Loucy (cell line): ENCODE measurements at regions not wholly inside any gene's neighbourhood (a gene's known extent, or its start where the extent isn't known, plus 50 kb on each side); places are given as distances from the start of the nearest gene placed in this dataset.

ENCODE experiments used
- H2AFZ ChIP-seq: fragments of 200-600 bp; sonication (generic); 2 replicates; pipeline ENCODE4 v1.6.0; 2016; ENCODE audit warnings: antibody characterized with exemption, mild to moderate bottlenecking, low read length, moderate library complexity
- H3F3A ChIP-seq: fragments of 200-600 bp; 2 replicates; pipeline ENCODE4 v1.6.0; 2016; ENCODE audit warnings: antibody characterized with exemption, low read depth, mild to moderate bottlenecking
- H3K27me3 ChIP-seq: fragments of 200-600 bp; sonication (generic); 2 replicates; pipeline ENCODE4 v1.6.1; 2014; ENCODE audit warnings: low read length, mild to moderate bottlenecking; ENCODE audit not compliant: insufficient read depth, poor library complexity, severe bottlenecking
- H3K36me3 ChIP-seq: fragments of 200-600 bp; sonication (generic); 2 replicates; pipeline ENCODE4 v1.6.1; 2016; ENCODE audit warnings: low read length; ENCODE audit not compliant: insufficient read depth
- H3K4me1 ChIP-seq: fragments of 200-600 bp; sonication (generic); 2 replicates; pipeline ENCODE4 v1.5.1; 2014; ENCODE audit warnings: low read length, mild to moderate bottlenecking; ENCODE audit not compliant: insufficient read depth, poor library complexity, severe bottlenecking
- H3K4me2 ChIP-seq: fragments of 200-600 bp; sonication (generic); 2 replicates; pipeline ENCODE4 v1.6.0; 2014; ENCODE audit warnings: antibody characterized with exemption, low read length, low read depth, mild to moderate bottlenecking; ENCODE audit not compliant: poor library complexity, severe bottlenecking
- H3K4me3 ChIP-seq: fragments of 200-600 bp; sonication (generic); 2 replicates; pipeline ENCODE4 v1.5.1; 2014; ENCODE audit warnings: low read length, mild to moderate bottlenecking, mixed read lengths; ENCODE audit not compliant: poor library complexity, severe bottlenecking
- H3K79me2 ChIP-seq: fragments of 200-600 bp; sonication (generic); 2 replicates; pipeline ENCODE4 v1.6.1; 2014; ENCODE audit warnings: low read length; ENCODE audit not compliant: insufficient read depth
- H3K9ac ChIP-seq: fragments of 200-600 bp; sonication (generic); 2 replicates; pipeline ENCODE4 v1.6.0; 2014; ENCODE audit warnings: mild to moderate bottlenecking, low read depth, low read length, moderate library complexity; ENCODE audit not compliant: poor library complexity, severe bottlenecking
- H3K9me2 ChIP-seq: fragments of 200-600 bp; sonication (generic); replicated peaks from 2 replicates; pipeline ENCODE4 v1.6.1; 2016; ENCODE audit warnings: low read depth, low read length, mixed read lengths
- H3K9me3 ChIP-seq: fragments of 200-600 bp; sonication (generic); 2 replicates; pipeline ENCODE4 v1.6.1; 2014; ENCODE audit warnings: mild to moderate bottlenecking, antibody characterized with exemption, low read length, low read depth; ENCODE audit not compliant: insufficient read depth
- H4K20me1 ChIP-seq: fragments of 200-600 bp; sonication (generic); 2 replicates; pipeline ENCODE4 v1.6.0; 2014; ENCODE audit warnings: antibody characterized with exemption, low read length, mild to moderate bottlenecking; ENCODE audit not compliant: insufficient read depth, poor library complexity, severe bottlenecking
- CTCF ChIP-seq: fragments of 200-600 bp; sonication (generic); conservative IDR thresholded peaks from 2 replicates; pipeline ENCODE4 v1.5.1; 2014; ENCODE audit warnings: mild to moderate bottlenecking, antibody characterized with exemption, low read length
- EZH2phosphoT487 ChIP-seq: fragments of 200-600 bp; IDR thresholded peaks from 2 replicates; pipeline ENCODE4 v1.6.1; 2018; ENCODE audit warnings: antibody characterized with exemption, mild to moderate bottlenecking, moderate library complexity, borderline replicate concordance

- Histone ChIP-seq H3K9me2 (no peaks in the 10 kb centered on the region), H3K4me3 (no peak overlapping the region), H2AFZ (no peak overlapping the region), H3K27me3 (no peaks in the 10 kb centered on the region), H3K79me2 (no peaks in the 10 kb centered on the region), H3K9ac (no peak overlapping the region), H3K36me3 (no peaks in the 10 kb centered on the region), H4K20me1 (no peaks in the 10 kb centered on the region), H3K4me2 (no peak overlapping the region), H3K4me1 (no peaks in the 10 kb centered on the region), H3F3A (no peaks in the 10 kb centered on the region), H3K9me3 (no peaks in the 10 kb centered on the region)
- TF ChIP-seq CTCF = no peak
Measured at GRCh38 chr11:92879086-92879485, 90.4 kb upstream of the MTNR1B start.

GRCh38 chr11:92880381-92880780 is 89.1 kb upstream of the MTNR1B start:
- H3K27me3 ChIP-seq = no peaks in the 10 kb centered on the region
- TF ChIP-seq EZH2phosphoT487 = no peak
- no peak for TF ChIP-seq CTCF
- H3K4me2 ChIP-seq = no peak overlapping the region
- H3K36me3 ChIP-seq = no peaks in the 10 kb centered on the region
- H4K20me1 ChIP-seq = no peaks in the 10 kb centered on the region
- H3K79me2 ChIP-seq = no peaks in the 10 kb centered on the region
- no peak overlapping the region for H3K4me3 ChIP-seq
- no peaks in the 10 kb centered on the region for H3K4me1 ChIP-seq
- H3K9me2 ChIP-seq = no peaks in the 10 kb centered on the region
- H2AFZ ChIP-seq = no peak overlapping the region
- no peak overlapping the region for H3K9ac ChIP-seq
- no peaks in the 10 kb centered on the region for H3F3A ChIP-seq
- H3K9me3 ChIP-seq = no peaks in the 10 kb centered on the region

- no peaks in the 10 kb centered on the region for H3K79me2 ChIP-seq
- H3K4me3 ChIP-seq = no peak overlapping the region
- no peaks in the 10 kb centered on the region for H3K36me3 ChIP-seq
- H3K4me2 ChIP-seq = no peak overlapping the region
- no peaks in the 10 kb centered on the region for H3K9me2 ChIP-seq
- H3K9me3 ChIP-seq = no peaks in the 10 kb centered on the region
- H3F3A ChIP-seq = no peaks in the 10 kb centered on the region
- no peaks in the 10 kb centered on the region for H4K20me1 ChIP-seq
- H2AFZ ChIP-seq = no peak overlapping the region
- TF ChIP-seq EZH2phosphoT487 = no peak
- TF ChIP-seq CTCF = no peak
- no peaks in the 10 kb centered on the region for H3K27me3 ChIP-seq
- H3K4me1 ChIP-seq = peaks cover 6% of the 10 kb centered on the region
- no peak overlapping the region for H3K9ac ChIP-seq
Measured at GRCh38 chr11:92881940-92882450, 87.5 kb upstream of the MTNR1B start.
